Liver (tissue), 8 donors: ENCODE measurements at regions not wholly inside any gene's neighbourhood (a gene's known extent, or its start where the extent isn't known, plus 50 kb on each side); places are given as distances from the start of the nearest gene placed in this dataset.
A peak's percentile ranks its signal among the peaks of the same experiment; 100 is the strongest.

Experiments
- DNase-seq: peaks from one replicate; pipeline ENCODE4 v3.0.0-alpha.2; 2017; ENCODE audit warnings: low spot score
- H3K27ac ChIP-seq, 2 donors: one replicate each; pipeline ENCODE4 v1.7.0; 2013; ENCODE audit warnings: inconsistent platforms in 2 of 2, low read length in 2 of 2, control low read depth in 1 of 2, low read depth in 1 of 2, mild to moderate bottlenecking in 1 of 2
- H3K27me3 ChIP-seq, 4 donors: one replicate each; pipeline versions ENCODE4 v1.6.1 to v1.7.0; 2013; ENCODE audit warnings: low read length in 3 of 4, inconsistent platforms in 1 of 4, mild to moderate bottlenecking in 1 of 4, moderate library complexity in 1 of 4; ENCODE audit not compliant: control insufficient read depth in 4 of 4, insufficient read depth in 4 of 4
- H3K36me3 ChIP-seq, 4 donors: one replicate each; pipeline versions ENCODE4 v1.6.1 to v1.7.0; 2013; ENCODE audit warnings: low read length in 3 of 4, mild to moderate bottlenecking in 3 of 4, low read depth in 1 of 4, moderate library complexity in 1 of 4; ENCODE audit not compliant: control insufficient read depth in 4 of 4, insufficient read depth in 3 of 4
- H3K4me1 ChIP-seq, 4 donors: one replicate each; pipeline versions ENCODE4 v1.6.1 to v1.7.0; 2013; ENCODE audit warnings: low read length in 3 of 4, mild to moderate bottlenecking in 3 of 4, moderate library complexity in 1 of 4; ENCODE audit not compliant: control insufficient read depth in 4 of 4, insufficient read depth in 4 of 4
- H3K4me3 ChIP-seq, 3 donors: one replicate each; pipeline versions ENCODE4 v1.6.1 to v1.7.0; 2013; ENCODE audit warnings: low read length in 3 of 3, control low read depth in 1 of 3, low read depth in 1 of 3, mild to moderate bottlenecking in 1 of 3
- H3K9ac ChIP-seq, 2 donors: one replicate each; pipeline ENCODE4 v1.7.0; 2013; ENCODE audit warnings: low read length in 2 of 2, mild to moderate bottlenecking in 2 of 2, moderate library complexity in 2 of 2, control low read depth in 1 of 2, low read depth in 1 of 2
- H3K9me3 ChIP-seq, 4 donors: one replicate each; pipeline versions ENCODE4 v1.6.1 to v1.7.0; 2013; ENCODE audit warnings: low read length in 3 of 4; ENCODE audit not compliant: control insufficient read depth in 4 of 4
- EGR1 ChIP-seq, 2 donors: IDR thresholded peaks; 2 replicates each; pipeline ENCODE4 v1.6.1; 2016 to 2018; ENCODE audit warnings: antibody characterized with exemption in 2 of 2, low read depth in 2 of 2
- FOXA1 ChIP-seq: IDR thresholded peaks from 2 replicates; pipeline ENCODE4 v1.6.1; 2016; ENCODE audit warnings: antibody characterized with exemption
- FOXA2 ChIP-seq: IDR thresholded peaks from 2 replicates; pipeline ENCODE4 v1.6.1; 2016; ENCODE audit warnings: antibody characterized with exemption
- GABPA ChIP-seq, 2 donors: IDR thresholded peaks in 1 of 2; conservative IDR thresholded peaks in 1 of 2; 2 replicates each; pipeline ENCODE4 v1.6.1; 2016; ENCODE audit warnings: antibody characterized with exemption in 2 of 2, mild to moderate bottlenecking in 1 of 2, moderate library complexity in 1 of 2
- HNF4A ChIP-seq, 2 donors: conservative IDR thresholded peaks; 2 replicates each; pipeline ENCODE4 v1.6.1; 2016; ENCODE audit warnings: antibody characterized with exemption in 2 of 2, mild to moderate bottlenecking in 2 of 2
- HNF4G ChIP-seq: IDR thresholded peaks from 2 replicates; pipeline ENCODE4 v1.6.1; 2016; ENCODE audit warnings: antibody characterized with exemption
- JUND ChIP-seq, 2 donors: IDR thresholded peaks; 2 replicates each; pipeline ENCODE4 v1.6.1; 2016; ENCODE audit warnings: antibody characterized with exemption in 2 of 2
- NR2F2 ChIP-seq: IDR thresholded peaks from 2 replicates; pipeline ENCODE4 v1.6.1; 2016; ENCODE audit warnings: antibody characterized with exemption
- RAD21 ChIP-seq, 2 donors: IDR thresholded peaks; 2 replicates each; pipeline ENCODE4 v1.6.1; 2016; ENCODE audit warnings: antibody characterized with exemption in 2 of 2, mild to moderate bottlenecking in 2 of 2
- RXRA ChIP-seq, 2 donors: IDR thresholded peaks; 2 replicates each; pipeline ENCODE4 v1.6.1; 2017 to 2018; ENCODE audit warnings: antibody characterized with exemption in 2 of 2, mild to moderate bottlenecking in 1 of 2
- SP1 ChIP-seq: IDR thresholded peaks from 2 replicates; pipeline ENCODE4 v1.6.1; 2018; ENCODE audit warnings: antibody characterized with exemption, mild to moderate bottlenecking
- TAF1 ChIP-seq: conservative IDR thresholded peaks from 2 replicates; pipeline ENCODE4 v1.6.1; 2016; ENCODE audit warnings: antibody characterized with exemption, mild to moderate bottlenecking
- YY1 ChIP-seq: IDR thresholded peaks from 2 replicates; pipeline ENCODE4 v1.6.1; 2016; ENCODE audit warnings: antibody characterized with exemption, mild to moderate bottlenecking
- WGBS: extraction: QIAGEN DNeasy Blood & Tissue Kit; methylation state at CpG from one replicate; pipeline ENCODE4 v1.1.7; 2013; 5-methylcytosine and 5-hydroxymethylcytosine counted together
- TF ChIP-seq, protein P1 (sequence below): IDR thresholded peaks from 2 replicates; pipeline ENCODE4 v1.6.1; 2016; ENCODE audit warnings: antibody characterized with exemption
- TF ChIP-seq, protein P2 (sequence below): IDR thresholded peaks from 2 replicates; pipeline ENCODE4 v1.6.1; 2016; ENCODE audit warnings: antibody characterized with exemption
- TF ChIP-seq, protein P3 (sequence below): IDR thresholded peaks from 2 replicates; pipeline ENCODE4 v1.6.1; 2016; ENCODE audit warnings: antibody characterized with exemption, mild to moderate bottlenecking
- TF ChIP-seq, protein P4 (sequence below): IDR thresholded peaks from 2 replicates; pipeline ENCODE4 v1.6.1; 2016; ENCODE audit warnings: antibody characterized with exemption
- TF ChIP-seq, protein P5 (sequence below): fragments of 150-350 bp; IDR thresholded peaks from 2 replicates; pipeline ENCODE4 v1.5.1; 2017; ENCODE audit warnings: improper control_type of control experiment, low read depth, low read length; ENCODE audit not compliant: missing input control
- donor health status: healthy.
- donor health status: healthy.
- donor health status: healthy.
- donor health status: healthy.
- donor health status: healthy.

DNA sequence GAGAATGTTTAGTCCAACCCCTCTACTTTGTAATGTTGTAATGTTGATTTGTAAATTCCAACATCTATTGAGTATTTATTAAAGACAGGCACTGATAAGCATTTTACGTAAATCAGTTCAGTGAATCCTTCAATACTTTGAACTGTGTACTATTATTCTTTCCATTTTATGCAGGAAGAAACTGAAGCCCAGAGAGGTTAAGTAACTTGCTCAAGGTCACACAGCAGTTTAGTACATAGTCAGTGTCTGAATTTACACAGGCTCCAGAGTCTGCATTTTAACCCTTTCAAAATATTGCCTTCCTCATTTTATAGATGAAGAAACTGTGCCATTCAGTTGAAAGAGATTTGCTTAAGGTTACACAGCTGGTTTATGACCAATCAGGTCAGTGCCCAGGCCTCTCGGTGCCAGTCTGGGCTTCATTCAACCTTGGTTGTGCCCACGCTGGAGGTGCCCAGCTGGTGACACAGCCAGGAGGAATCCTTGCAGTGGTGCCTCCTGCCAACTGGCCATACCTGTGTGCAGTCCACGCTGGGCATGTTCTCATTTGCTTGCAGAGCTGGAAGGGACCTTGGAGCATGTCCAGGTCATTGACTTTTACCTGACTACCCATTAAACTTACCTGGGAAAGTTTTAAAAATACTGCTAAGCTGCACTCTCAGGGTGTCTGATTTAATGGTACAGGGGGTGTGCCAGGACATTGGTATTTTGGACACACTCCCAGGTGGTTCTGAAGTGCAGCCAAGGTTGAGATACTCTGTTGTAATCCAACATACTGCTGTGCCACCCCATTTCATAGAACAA, 74.3 kb upstream of the CYRIA start:
- Histone ChIP-seq H3K36me3 (no peaks in the 10 kb centered on the region), H3K4me3 (no peak overlapping the region), H3K9me3 (no peaks in the 10 kb centered on the region), H3K27ac (peak overlapping the region in 1 of 2 donors; percentile 2), H3K4me1 (peaks cover 3 to 10% (median 9%) of the 10 kb centered on the region in 4 donors), H3K9ac (no peak overlapping the region), H3K27me3 (no peaks in the 10 kb centered on the region)
- TF ChIP-seq EGR1 (IDR thresholded peaks at IDR 0.05; ENCODE audit: low read depth in 2 of 2) = peak in 1 of 2 donors; percentile 48
- TF ChIP-seq YY1 = peak; percentile 76
- TF ChIP-seq, protein P1, sequence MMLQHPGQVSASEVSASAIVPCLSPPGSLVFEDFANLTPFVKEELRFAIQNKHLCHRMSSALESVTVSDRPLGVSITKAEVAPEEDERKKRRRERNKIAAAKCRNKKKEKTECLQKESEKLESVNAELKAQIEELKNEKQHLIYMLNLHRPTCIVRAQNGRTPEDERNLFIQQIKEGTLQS = no peak
- peak; percentile 83 to 90 for TF ChIP-seq HNF4A (conservative IDR thresholded peaks at IDR 0.05)
- TF ChIP-seq SP1 = peak; percentile 91
- TF ChIP-seq, protein P2, sequence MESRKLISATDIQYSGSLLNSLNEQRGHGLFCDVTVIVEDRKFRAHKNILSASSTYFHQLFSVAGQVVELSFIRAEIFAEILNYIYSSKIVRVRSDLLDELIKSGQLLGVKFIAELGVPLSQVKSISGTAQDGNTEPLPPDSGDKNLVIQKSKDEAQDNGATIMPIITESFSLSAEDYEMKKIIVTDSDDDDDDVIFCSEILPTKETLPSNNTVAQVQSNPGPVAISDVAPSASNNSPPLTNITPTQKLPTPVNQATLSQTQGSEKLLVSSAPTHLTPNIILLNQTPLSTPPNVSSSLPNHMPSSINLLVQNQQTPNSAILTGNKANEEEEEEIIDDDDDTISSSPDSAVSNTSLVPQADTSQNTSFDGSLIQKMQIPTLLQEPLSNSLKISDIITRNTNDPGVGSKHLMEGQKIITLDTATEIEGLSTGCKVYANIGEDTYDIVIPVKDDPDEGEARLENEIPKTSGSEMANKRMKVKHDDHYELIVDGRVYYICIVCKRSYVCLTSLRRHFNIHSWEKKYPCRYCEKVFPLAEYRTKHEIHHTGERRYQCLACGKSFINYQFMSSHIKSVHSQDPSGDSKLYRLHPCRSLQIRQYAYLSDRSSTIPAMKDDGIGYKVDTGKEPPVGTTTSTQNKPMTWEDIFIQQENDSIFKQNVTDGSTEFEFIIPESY = peak; percentile 92
- TF ChIP-seq GABPA (IDR thresholded peaks at IDR 0.05 in 1 of 2, conservative IDR thresholded peaks at IDR 0.05 in 1 of 2) = peak in 1 of 2 donors; percentile 37
- TF ChIP-seq RXRA (IDR thresholded peaks at IDR 0.05) = peak; percentile 94 to 98
- TF ChIP-seq, protein P3, sequence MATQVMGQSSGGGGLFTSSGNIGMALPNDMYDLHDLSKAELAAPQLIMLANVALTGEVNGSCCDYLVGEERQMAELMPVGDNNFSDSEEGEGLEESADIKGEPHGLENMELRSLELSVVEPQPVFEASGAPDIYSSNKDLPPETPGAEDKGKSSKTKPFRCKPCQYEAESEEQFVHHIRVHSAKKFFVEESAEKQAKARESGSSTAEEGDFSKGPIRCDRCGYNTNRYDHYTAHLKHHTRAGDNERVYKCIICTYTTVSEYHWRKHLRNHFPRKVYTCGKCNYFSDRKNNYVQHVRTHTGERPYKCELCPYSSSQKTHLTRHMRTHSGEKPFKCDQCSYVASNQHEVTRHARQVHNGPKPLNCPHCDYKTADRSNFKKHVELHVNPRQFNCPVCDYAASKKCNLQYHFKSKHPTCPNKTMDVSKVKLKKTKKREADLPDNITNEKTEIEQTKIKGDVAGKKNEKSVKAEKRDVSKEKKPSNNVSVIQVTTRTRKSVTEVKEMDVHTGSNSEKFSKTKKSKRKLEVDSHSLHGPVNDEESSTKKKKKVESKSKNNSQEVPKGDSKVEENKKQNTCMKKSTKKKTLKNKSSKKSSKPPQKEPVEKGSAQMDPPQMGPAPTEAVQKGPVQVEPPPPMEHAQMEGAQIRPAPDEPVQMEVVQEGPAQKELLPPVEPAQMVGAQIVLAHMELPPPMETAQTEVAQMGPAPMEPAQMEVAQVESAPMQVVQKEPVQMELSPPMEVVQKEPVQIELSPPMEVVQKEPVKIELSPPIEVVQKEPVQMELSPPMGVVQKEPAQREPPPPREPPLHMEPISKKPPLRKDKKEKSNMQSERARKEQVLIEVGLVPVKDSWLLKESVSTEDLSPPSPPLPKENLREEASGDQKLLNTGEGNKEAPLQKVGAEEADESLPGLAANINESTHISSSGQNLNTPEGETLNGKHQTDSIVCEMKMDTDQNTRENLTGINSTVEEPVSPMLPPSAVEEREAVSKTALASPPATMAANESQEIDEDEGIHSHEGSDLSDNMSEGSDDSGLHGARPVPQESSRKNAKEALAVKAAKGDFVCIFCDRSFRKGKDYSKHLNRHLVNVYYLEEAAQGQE = peak; percentile 78
- TF ChIP-seq, protein P4, sequence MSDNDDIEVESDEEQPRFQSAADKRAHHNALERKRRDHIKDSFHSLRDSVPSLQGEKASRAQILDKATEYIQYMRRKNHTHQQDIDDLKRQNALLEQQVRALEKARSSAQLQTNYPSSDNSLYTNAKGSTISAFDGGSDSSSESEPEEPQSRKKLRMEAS = peak; percentile 84
- TF ChIP-seq, protein P5, sequence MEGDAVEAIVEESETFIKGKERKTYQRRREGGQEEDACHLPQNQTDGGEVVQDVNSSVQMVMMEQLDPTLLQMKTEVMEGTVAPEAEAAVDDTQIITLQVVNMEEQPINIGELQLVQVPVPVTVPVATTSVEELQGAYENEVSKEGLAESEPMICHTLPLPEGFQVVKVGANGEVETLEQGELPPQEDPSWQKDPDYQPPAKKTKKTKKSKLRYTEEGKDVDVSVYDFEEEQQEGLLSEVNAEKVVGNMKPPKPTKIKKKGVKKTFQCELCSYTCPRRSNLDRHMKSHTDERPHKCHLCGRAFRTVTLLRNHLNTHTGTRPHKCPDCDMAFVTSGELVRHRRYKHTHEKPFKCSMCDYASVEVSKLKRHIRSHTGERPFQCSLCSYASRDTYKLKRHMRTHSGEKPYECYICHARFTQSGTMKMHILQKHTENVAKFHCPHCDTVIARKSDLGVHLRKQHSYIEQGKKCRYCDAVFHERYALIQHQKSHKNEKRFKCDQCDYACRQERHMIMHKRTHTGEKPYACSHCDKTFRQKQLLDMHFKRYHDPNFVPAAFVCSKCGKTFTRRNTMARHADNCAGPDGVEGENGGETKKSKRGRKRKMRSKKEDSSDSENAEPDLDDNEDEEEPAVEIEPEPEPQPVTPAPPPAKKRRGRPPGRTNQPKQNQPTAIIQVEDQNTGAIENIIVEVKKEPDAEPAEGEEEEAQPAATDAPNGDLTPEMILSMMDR = no peak
- no peak for TF ChIP-seq NR2F2
- TF ChIP-seq HNF4G = peak; percentile 61
- TF ChIP-seq FOXA1 = no peak
- TF ChIP-seq RAD21 (IDR thresholded peaks at IDR 0.05) = peak; percentile 34 to 57
- peak; percentile 81 to 90 for TF ChIP-seq JUND (IDR thresholded peaks at IDR 0.05)
- peak; percentile 56 for TF ChIP-seq FOXA2
- no peak for TF ChIP-seq TAF1
- WGBS = 36% methylated on average over 4 of the region's 4 CpGs
- DNase-seq = no peak
